ENCODE measurements at regions not wholly inside any gene's neighbourhood (a gene's known extent, or its start where the extent isn't known, plus 50 kb on each side); places are given as distances from the start of the nearest gene placed in this dataset.
A peak's percentile ranks its signal among the peaks of the same experiment; 100 is the strongest.

DNA sequence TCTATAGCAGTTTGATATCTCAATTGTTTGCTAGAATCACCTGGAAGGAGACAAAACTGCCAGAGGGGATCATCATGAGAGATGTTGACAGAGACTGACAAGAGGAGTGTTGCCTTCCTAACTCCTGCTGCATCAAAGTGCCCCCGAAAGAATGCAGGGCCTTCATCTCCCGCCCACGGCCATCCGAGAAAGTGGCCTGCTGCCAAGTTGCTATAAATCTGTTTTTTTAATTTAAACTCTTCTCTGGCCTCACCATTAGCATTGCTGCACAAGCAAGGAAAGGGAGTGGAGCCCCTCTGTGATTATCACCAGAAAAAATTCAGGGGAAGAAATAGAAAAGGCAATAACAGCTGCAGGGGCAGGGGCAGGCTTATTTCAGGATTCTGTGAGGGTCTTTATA is 238.1 kb upstream of the EPHA4 start:
- DNase-seq (ENCODE audit: low spot score) = no peak
- no peak overlapping the region for H3K27ac Mint-ChIP-seq (ENCODE audit: unreplicated experiment)
- no peak overlapping the region for H3K4me3 Mint-ChIP-seq (ENCODE audit: unreplicated experiment)
- no peaks in the 10 kb centered on the region for H3K9me3 Mint-ChIP-seq (ENCODE audit: unreplicated experiment)
- peaks cover 16% of the 10 kb centered on the region for H3K4me1 Mint-ChIP-seq (ENCODE audit: unreplicated experiment)
- H3K27me3 Mint-ChIP-seq (ENCODE audit: unreplicated experiment) = no peaks in the 10 kb centered on the region
- no peaks in the 10 kb centered on the region for H3K36me3 Mint-ChIP-seq (ENCODE audit: low read depth, unreplicated experiment)
- TF ChIP-seq CTCF (IDR thresholded peaks at IDR 0.05; ENCODE audit: unreplicated experiment) = no peak

- no peak for DNase-seq (ENCODE audit: low spot score)
- TF ChIP-seq CTCF (IDR thresholded peaks at IDR 0.05; ENCODE audit: unreplicated experiment) = no peak
- Mint-ChIP-seq H3K4me3 (ENCODE audit: unreplicated experiment) (no peak overlapping the region), H3K9me3 (ENCODE audit: unreplicated experiment) (no peaks in the 10 kb centered on the region), H3K27me3 (ENCODE audit: unreplicated experiment) (no peaks in the 10 kb centered on the region), H3K36me3 (ENCODE audit: low read depth, unreplicated experiment) (no peaks in the 10 kb centered on the region), H3K4me1 (ENCODE audit: unreplicated experiment) (peaks cover 18% of the 10 kb centered on the region), H3K27ac (ENCODE audit: unreplicated experiment) (no peak overlapping the region)
Measured at GRCh38 chr2:221808488-221808887, 236.4 kb upstream of the EPHA4 start.

GRCh38 chr2:221807706-221808105 is 235.6 kb upstream of the EPHA4 start:
- H3K27ac Mint-ChIP-seq (ENCODE audit: unreplicated experiment) = no peak overlapping the region
- H3K27me3 Mint-ChIP-seq (ENCODE audit: unreplicated experiment) = no peaks in the 10 kb centered on the region
- no peaks in the 10 kb centered on the region for H3K36me3 Mint-ChIP-seq (ENCODE audit: low read depth, unreplicated experiment)
- H3K4me1 Mint-ChIP-seq (ENCODE audit: unreplicated experiment) = peaks cover 18% of the 10 kb centered on the region
- H3K9me3 Mint-ChIP-seq (ENCODE audit: unreplicated experiment) = no peaks in the 10 kb centered on the region
- TF ChIP-seq CTCF (IDR thresholded peaks at IDR 0.05; ENCODE audit: unreplicated experiment) = no peak
- no peak for DNase-seq (ENCODE audit: low spot score)
- H3K4me3 Mint-ChIP-seq (ENCODE audit: unreplicated experiment) = no peak overlapping the region

- Mint-ChIP-seq H3K36me3 (ENCODE audit: low read depth, unreplicated experiment) (no peaks in the 10 kb centered on the region), H3K27ac (ENCODE audit: unreplicated experiment) (no peak overlapping the region), H3K4me1 (ENCODE audit: unreplicated experiment) (peaks cover 18% of the 10 kb centered on the region), H3K4me3 (ENCODE audit: unreplicated experiment) (no peak overlapping the region), H3K9me3 (ENCODE audit: unreplicated experiment) (no peaks in the 10 kb centered on the region), H3K27me3 (ENCODE audit: unreplicated experiment) (no peaks in the 10 kb centered on the region)
- no peak for DNase-seq (ENCODE audit: low spot score)
- TF ChIP-seq CTCF (IDR thresholded peaks at IDR 0.05; ENCODE audit: unreplicated experiment) = no peak
Measured at GRCh38 chr2:221802089-221802488, 230.0 kb upstream of the EPHA4 start.

DNA sequence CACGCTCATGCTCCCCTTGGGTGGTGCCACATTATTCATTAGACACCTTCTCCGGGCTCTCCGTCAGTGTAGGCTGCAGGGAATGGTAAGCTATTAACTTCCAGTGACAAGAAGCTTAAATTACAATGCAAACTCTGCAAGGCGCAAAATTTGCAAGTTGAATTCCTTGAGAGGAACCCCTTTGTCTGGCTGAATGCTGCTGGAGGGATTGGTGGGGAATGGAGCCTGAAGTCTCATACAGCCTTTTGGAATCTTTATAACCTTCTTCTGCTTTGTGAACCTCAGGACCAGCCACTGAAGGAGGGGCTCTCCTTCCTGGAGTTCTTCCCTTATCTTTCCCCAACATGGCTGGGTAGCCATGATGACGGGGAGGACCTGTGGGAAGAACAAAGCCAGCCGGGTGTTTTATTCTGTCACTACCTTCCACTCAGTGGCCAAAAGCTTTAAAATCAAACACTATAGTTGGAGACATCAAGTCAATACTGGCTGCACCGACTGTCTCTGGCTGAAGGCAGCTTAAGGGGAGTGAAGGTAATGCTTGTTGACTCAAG is 220.9 kb upstream of the EPHA4 start:
- H3K9me3 Mint-ChIP-seq (ENCODE audit: unreplicated experiment) = no peaks in the 10 kb centered on the region
- H3K4me1 Mint-ChIP-seq (ENCODE audit: unreplicated experiment) = peaks cover 25% of the 10 kb centered on the region
- TF ChIP-seq CTCF (IDR thresholded peaks at IDR 0.05; ENCODE audit: unreplicated experiment) = no peak
- H3K36me3 Mint-ChIP-seq (ENCODE audit: low read depth, unreplicated experiment) = no peaks in the 10 kb centered on the region
- DNase-seq (ENCODE audit: low spot score) = peak; percentile 39
- peak overlapping the region; percentile 75 for H3K27ac Mint-ChIP-seq (ENCODE audit: unreplicated experiment)
- no peak overlapping the region for H3K4me3 Mint-ChIP-seq (ENCODE audit: unreplicated experiment)
- H3K27me3 Mint-ChIP-seq (ENCODE audit: unreplicated experiment) = peaks cover 6% of the 10 kb centered on the region
